ENCODE measurements at regions not wholly inside any gene's neighbourhood (a gene's known extent, or its start where the extent isn't known, plus 50 kb on each side); places are given as distances from the start of the nearest gene placed in this dataset.
"Not testable (repeated sequence)": the region's sequence is repeated elsewhere in the genome, so short reads cannot be mapped to it uniquely, and the experiment has no call there.

- no peaks in the 10 kb centered on the region for H3K36me3 ChIP-seq (ENCODE audit: control insufficient read depth, insufficient read depth, low read length)
- peak; percentile 61 for DNase-seq (ENCODE audit: extremely low read depth, insufficient read length)
- H3K27me3 ChIP-seq (replicated peaks; ENCODE audit: control insufficient read depth, insufficient read depth, low read length): no peaks in the 10 kb centered on the region
- H3K4me3 ChIP-seq (replicated peaks; ENCODE audit: low read depth, low read length): no peak overlapping the region
- no peak for TF ChIP-seq CTCF (IDR thresholded peaks at IDR 0.05; ENCODE audit: insufficient read depth, low read length, poor library complexity, severe bottlenecking)
Observed at GRCh38 chr12:27861428-27862167, 81.6 kb upstream of the MANSC4 start.

GRCh38 chr12:27859648-27860047 lies 79.6 kb upstream of the MANSC4 start:
- no peak for TF ChIP-seq CTCF (IDR thresholded peaks at IDR 0.05; ENCODE audit: insufficient read depth, low read length, poor library complexity, severe bottlenecking)
- H3K4me3 ChIP-seq (replicated peaks; ENCODE audit: low read depth, low read length): no peak overlapping the region
- H3K27me3 ChIP-seq (replicated peaks; ENCODE audit: control insufficient read depth, insufficient read depth, low read length): no peaks in the 10 kb centered on the region
- H3K36me3 ChIP-seq (ENCODE audit: control insufficient read depth, insufficient read depth, low read length): no peaks in the 10 kb centered on the region
- DNase-seq (ENCODE audit: extremely low read depth, insufficient read length): no peak

GRCh38 chr12:27857006-27857405 lies 77.0 kb upstream of the MANSC4 start:
- H3K4me3 ChIP-seq (replicated peaks; ENCODE audit: low read depth, low read length); H3K27me3 ChIP-seq (replicated peaks; ENCODE audit: control insufficient read depth, insufficient read depth, low read length); H3K36me3 ChIP-seq (ENCODE audit: control insufficient read depth, insufficient read depth, low read length); DNase-seq (ENCODE audit: extremely low read depth, insufficient read length): not testable (repeated sequence)

- no peak overlapping the region for H3K4me3 ChIP-seq (replicated peaks; ENCODE audit: low read depth, low read length)
- no peaks in the 10 kb centered on the region for H3K27me3 ChIP-seq (replicated peaks; ENCODE audit: control insufficient read depth, insufficient read depth, low read length)
- TF ChIP-seq CTCF (IDR thresholded peaks at IDR 0.05; ENCODE audit: insufficient read depth, low read length, poor library complexity, severe bottlenecking): no peak
- no peak for DNase-seq (ENCODE audit: extremely low read depth, insufficient read length)
- no peaks in the 10 kb centered on the region for H3K36me3 ChIP-seq (ENCODE audit: control insufficient read depth, insufficient read depth, low read length)
Observed at GRCh38 chr12:27852742-27853141, 72.7 kb upstream of the MANSC4 start.
